Kidney (tissue), 13 donors: ENCODE measurements at regions not wholly inside any gene's neighbourhood (a gene's known extent, or its start where the extent isn't known, plus 50 kb on each side); places are given as distances from the start of the nearest gene placed in this dataset.

Experiments
- DNase-seq, 5 donors: peaks; one replicate each; pipeline ENCODE4 v3.0.0-alpha.2; 2013 to 2020
- FAIRE-seq: peaks from 2 replicates; lab custom pipeline; 2012; peaks lifted over from hg19 to GRCh38; lab: Jason Lieb, UNC
- H3K27ac ChIP-seq, 2 donors: one replicate each; pipeline ENCODE4 v1.7.0; 2013; ENCODE audit warnings: low read depth in 2 of 2, low read length in 2 of 2, inconsistent platforms in 1 of 2
- H3K27me3 ChIP-seq: one replicate; pipeline ENCODE4 v1.7.1; 2013; ENCODE audit warnings: low read length, inconsistent platforms; ENCODE audit not compliant: control insufficient read depth, insufficient read depth
- H3K36me3 ChIP-seq, 3 donors: one replicate each; pipeline versions ENCODE4 v1.7.0 to v1.7.1; 2013; ENCODE audit warnings: low read length in 3 of 3, control low read depth in 1 of 3, inconsistent platforms in 1 of 3; ENCODE audit not compliant: insufficient read depth in 3 of 3, control insufficient read depth in 2 of 3
- H3K4me1 ChIP-seq, 3 donors: one replicate each; pipeline versions ENCODE4 v1.7.0 to v1.7.1; 2013; ENCODE audit warnings: low read length in 3 of 3, inconsistent platforms in 1 of 3, low read depth in 1 of 3; ENCODE audit not compliant: control insufficient read depth in 2 of 3, insufficient read depth in 2 of 3
- H3K4me3 ChIP-seq, 3 donors: one replicate each; pipeline versions ENCODE4 v1.7.0 to v1.8.1; 2013; ENCODE audit warnings: low read length in 3 of 3, control low read depth in 1 of 3, inconsistent platforms in 1 of 3
- H3K9ac ChIP-seq, 3 donors: one replicate each; pipeline versions ENCODE4 v1.7.0 to v1.7.1; 2013; ENCODE audit warnings: low read length in 3 of 3, control low read depth in 1 of 3, inconsistent platforms in 1 of 3
- H3K9me3 ChIP-seq, 3 donors: one replicate each; pipeline versions ENCODE4 v1.7.0 to v1.7.1; 2013; ENCODE audit warnings: low read length in 3 of 3, control low read depth in 1 of 3, inconsistent platforms in 1 of 3; ENCODE audit not compliant: control insufficient read depth in 2 of 3, insufficient read depth in 1 of 3
- CTCF ChIP-seq: IDR thresholded peaks from 3 replicates; pipeline ENCODE4 v1.5.1; 2012; ENCODE audit warnings: mild to moderate bottlenecking, moderate library complexity, borderline replicate concordance; ENCODE audit not compliant: insufficient read depth; ENCODE audit errors: extremely low read depth
- intact Hi-C: fragments of 100-400 bp; cut with DNase I; formaldehyde crosslinking; loops from one replicate; pipeline ENCODE4 v1.11.1; 2022
- donor health status: control.
- donor health status: control.
- donor health status: control.
- donor health status: control.
- donor health status: control.
- donor health status: DM: yes; HTN: yes; CAD: no.
- donor health status: Normal renal cell carcinoma (clear cell type).

DNA sequence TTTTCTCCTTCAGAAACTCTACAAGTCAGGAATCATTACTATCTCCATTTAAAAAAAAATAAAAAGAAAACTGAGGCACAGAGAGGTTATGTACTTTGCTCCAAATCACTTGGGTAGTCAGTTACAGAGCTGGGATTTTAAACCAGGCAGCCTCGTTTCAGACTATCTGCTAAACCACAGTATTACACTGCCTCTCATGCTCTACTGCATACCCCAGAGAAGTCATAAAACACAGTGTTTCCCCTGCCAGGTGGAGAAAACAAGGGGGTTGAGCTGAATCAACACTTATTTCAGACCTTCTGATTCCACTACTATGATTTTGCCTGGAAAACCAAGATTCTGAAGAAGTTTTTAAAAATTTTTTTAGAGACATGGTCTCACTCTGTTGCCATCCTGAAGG, 132.9 kb upstream of the POU2AF2 start:
- intact Hi-C loops = no loop called here
- Histone ChIP-seq H3K4me1 (peaks cover 0 to 2% (median 0%) of the 10 kb centered on the region in 3 donors), H3K9me3 (no peaks in the 10 kb centered on the region), H3K9ac (no peak overlapping the region), H3K27me3 (no peaks in the 10 kb centered on the region), H3K4me3 (no peak overlapping the region), H3K27ac (no peak overlapping the region), H3K36me3 (no peaks in the 10 kb centered on the region)
- DNase-seq (no peak), FAIRE-seq (no peak)
- TF ChIP-seq CTCF = no peak

- Histone ChIP-seq H3K4me3 (no peak overlapping the region), H3K4me1 (no peaks in the 10 kb centered on the region), H3K36me3 (no peaks in the 10 kb centered on the region), H3K9me3 (no peaks in the 10 kb centered on the region), H3K9ac (no peak overlapping the region), H3K27ac (no peak overlapping the region), H3K27me3 (no peaks in the 10 kb centered on the region)
- intact Hi-C loops = no loop called here
- no peak for DNase-seq
- TF ChIP-seq CTCF = no peak
- FAIRE-seq = no peak
These were observed 138.0 kb upstream of the POU2AF2 start for GRCh38 chr11:111107501-111107900.

GRCh38 chr11:111106641-111107040, 138.9 kb upstream of the POU2AF2 start:
- no peaks in the 10 kb centered on the region for H3K9me3 ChIP-seq
- TF ChIP-seq CTCF = no peak
- no peak for FAIRE-seq
- no peak overlapping the region for H3K9ac ChIP-seq
- DNase-seq = no peak
- intact Hi-C loops = no loop called here
- H3K27ac ChIP-seq = no peak overlapping the region
- no peaks in the 10 kb centered on the region for H3K27me3 ChIP-seq
- H3K4me3 ChIP-seq = no peak overlapping the region
- H3K4me1 ChIP-seq = no peaks in the 10 kb centered on the region
- no peaks in the 10 kb centered on the region for H3K36me3 ChIP-seq

- Histone ChIP-seq H3K4me1 (no peaks in the 10 kb centered on the region), H3K36me3 (no peaks in the 10 kb centered on the region), H3K4me3 (no peak overlapping the region), H3K27ac (no peak overlapping the region), H3K27me3 (no peaks in the 10 kb centered on the region), H3K9me3 (no peaks in the 10 kb centered on the region), H3K9ac (no peak overlapping the region)
- TF ChIP-seq CTCF = no peak
- no peak for FAIRE-seq
- intact Hi-C loops = no loop called here
- no peak for DNase-seq
These were observed 140.0 kb upstream of the POU2AF2 start for GRCh38 chr11:111105566-111105965.
